ENCODE measurements at regions not wholly inside any gene's neighbourhood (a gene's known extent, or its start where the extent isn't known, plus 50 kb on each side); places are given as distances from the start of the nearest gene placed in this dataset.

DNA sequence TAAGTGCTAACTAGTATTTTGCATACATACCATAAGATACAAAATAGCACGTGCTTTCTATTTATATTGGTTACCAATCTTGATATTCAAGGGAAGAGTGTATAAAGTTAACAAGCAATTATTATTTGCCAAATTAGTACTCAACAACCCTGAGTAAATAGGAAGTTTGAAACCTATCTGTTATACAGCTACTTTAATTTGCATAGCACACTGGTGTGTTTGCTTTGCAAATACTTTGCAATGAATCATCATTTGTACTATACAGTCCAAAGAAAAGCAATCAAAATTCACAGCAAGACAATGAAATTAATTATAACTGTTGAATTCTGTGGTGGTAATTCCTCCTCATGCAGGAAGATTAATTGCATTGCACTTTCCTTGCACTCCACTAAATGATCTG, 469.1 kb downstream of the PRKD1 start:
- no peak for TF ChIP-seq CTCF (IDR thresholded peaks at IDR 0.05; ENCODE audit: low read length, missing control alignments)
- DNase-seq (ENCODE audit: low read depth): no peak
- H3K4me3 ChIP-seq (replicated peaks; ENCODE audit: low read depth, low read length): no peak overlapping the region

- DNase-seq (ENCODE audit: low read depth): peak; percentile 27
- no peak for TF ChIP-seq CTCF (IDR thresholded peaks at IDR 0.05; ENCODE audit: low read length, missing control alignments)
- H3K4me3 ChIP-seq (replicated peaks; ENCODE audit: low read depth, low read length): no peak overlapping the region
Observed at GRCh38 chr14:29459531-29459930, 468.1 kb downstream of the PRKD1 start.

DNA sequence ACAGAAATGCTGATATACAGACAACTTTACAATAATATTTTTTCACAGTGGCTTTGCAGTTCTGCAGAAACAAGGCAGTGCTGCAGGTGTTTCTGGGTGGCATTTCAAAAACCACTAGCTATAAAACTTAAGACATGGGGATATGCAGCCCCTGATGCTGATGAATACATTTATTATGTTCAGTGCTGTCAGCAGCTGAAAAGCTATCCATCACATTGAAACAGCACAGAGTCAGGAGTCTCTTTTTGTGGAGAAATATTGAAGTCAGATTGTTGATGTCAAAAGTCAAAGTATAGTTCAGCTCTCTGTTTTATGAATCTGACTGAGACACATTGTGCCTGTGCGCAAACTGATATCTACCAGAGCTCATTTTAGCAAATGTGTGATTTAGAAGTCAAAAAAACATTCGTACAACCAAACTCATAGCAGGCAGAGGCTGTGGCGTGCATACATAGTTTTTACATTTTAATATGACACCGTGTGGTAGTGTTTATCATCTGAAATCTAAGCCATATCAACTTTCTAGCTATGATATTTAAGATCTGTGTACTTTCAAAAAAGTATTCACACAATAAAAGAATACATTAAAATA, 467.6 kb downstream of the PRKD1 start:
- H3K4me3 ChIP-seq (replicated peaks; ENCODE audit: low read depth, low read length): no peak overlapping the region
- no peak for DNase-seq (ENCODE audit: low read depth)
- no peak for TF ChIP-seq CTCF (IDR thresholded peaks at IDR 0.05; ENCODE audit: low read length, missing control alignments)

GRCh38 chr14:29461101-29461500, 466.5 kb downstream of the PRKD1 start:
- H3K4me3 ChIP-seq (replicated peaks; ENCODE audit: low read depth, low read length): no peak overlapping the region
- no peak for TF ChIP-seq CTCF (IDR thresholded peaks at IDR 0.05; ENCODE audit: low read length, missing control alignments)
- no peak for DNase-seq (ENCODE audit: low read depth)

DNA sequence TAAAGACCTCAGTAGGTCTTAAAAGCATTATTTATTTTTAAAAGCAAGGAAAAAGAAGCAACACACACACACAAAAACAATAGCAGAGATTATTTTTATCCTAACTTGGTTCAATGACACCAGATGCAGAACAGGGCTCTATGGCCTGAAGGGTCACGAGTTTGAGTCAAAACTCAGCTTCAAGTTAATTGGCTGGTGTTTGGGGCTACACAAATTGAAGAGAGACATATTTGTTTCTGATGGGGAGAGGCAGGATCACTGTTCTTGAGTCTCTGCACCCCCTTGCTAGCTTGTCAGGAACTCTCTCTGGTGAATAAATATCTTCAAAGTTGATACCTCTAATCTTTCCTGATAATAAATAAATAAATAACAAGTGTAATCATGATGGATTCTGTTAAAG, 466.1 kb downstream of the PRKD1 start:
- no peak for DNase-seq (ENCODE audit: low read depth)
- no peak for TF ChIP-seq CTCF (IDR thresholded peaks at IDR 0.05; ENCODE audit: low read length, missing control alignments)
- no peak overlapping the region for H3K4me3 ChIP-seq (replicated peaks; ENCODE audit: low read depth, low read length)

DNA sequence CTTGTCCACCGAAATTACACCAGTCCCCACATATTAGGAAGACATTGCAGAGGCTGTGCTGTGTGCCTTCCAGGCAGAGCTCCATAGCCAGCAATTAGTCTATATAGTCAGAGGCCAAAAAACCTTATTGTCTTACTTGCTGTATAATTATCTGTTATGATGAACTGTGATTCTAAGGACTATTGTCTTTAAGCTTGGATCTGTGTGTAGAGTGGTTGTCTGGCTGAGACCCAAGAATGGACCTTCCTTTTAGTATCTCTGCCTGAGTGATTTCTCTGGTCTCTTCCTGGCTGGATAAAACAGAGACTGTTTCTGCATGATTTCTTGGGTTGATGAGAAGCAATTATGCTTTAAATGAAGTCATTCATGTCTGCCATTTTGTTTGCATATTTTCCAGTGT, 465.3 kb downstream of the PRKD1 start:
- DNase-seq (ENCODE audit: low read depth): no peak
- no peak for TF ChIP-seq CTCF (IDR thresholded peaks at IDR 0.05; ENCODE audit: low read length, missing control alignments)
- no peak overlapping the region for H3K4me3 ChIP-seq (replicated peaks; ENCODE audit: low read depth, low read length)

DNA sequence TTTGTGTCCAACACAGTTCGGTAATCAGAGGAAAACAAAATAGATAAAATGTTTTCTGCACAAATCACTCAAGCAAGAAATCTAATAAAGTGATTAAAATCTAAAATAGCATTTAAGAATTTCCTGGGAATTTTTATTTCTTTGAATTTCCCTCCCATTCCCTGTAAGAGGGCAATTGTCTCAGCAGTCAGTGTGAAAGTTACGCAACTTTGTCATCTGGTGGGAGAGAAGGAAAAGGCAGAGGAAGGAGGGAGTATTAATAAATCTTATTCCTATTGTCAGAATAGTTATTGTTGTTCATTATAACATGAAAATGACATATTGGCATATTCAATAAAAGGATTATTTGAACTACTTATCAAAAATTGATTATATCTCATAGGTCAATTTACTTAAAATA, 464.9 kb downstream of the PRKD1 start:
- H3K4me3 ChIP-seq (replicated peaks; ENCODE audit: low read depth, low read length): no peak overlapping the region
- TF ChIP-seq CTCF (IDR thresholded peaks at IDR 0.05; ENCODE audit: low read length, missing control alignments): no peak
- no peak for DNase-seq (ENCODE audit: low read depth)

Measured in fibroblast of pulmonary artery (primary cell).